Mucosa of stomach (tissue), 1 donor: ENCODE measurements at regions not wholly inside any gene's neighbourhood (a gene's known extent, or its start where the extent isn't known, plus 50 kb on each side); places are given as distances from the start of the nearest gene placed in this dataset.
"Not testable (repeated sequence)": the region's sequence is repeated elsewhere in the genome, so short reads cannot be mapped to it uniquely, and the experiment has no call there.

Experiments used
- H3K27me3 ChIP-seq: one replicate; pipeline ENCODE4 v1.7.0; 2013; ENCODE audit warnings: mild to moderate bottlenecking, low read length; ENCODE audit not compliant: control insufficient read depth, insufficient read depth
- H3K36me3 ChIP-seq: one replicate; pipeline ENCODE4 v1.7.0; 2013; ENCODE audit warnings: low read length; ENCODE audit not compliant: control insufficient read depth, insufficient read depth
- H3K4me1 ChIP-seq: one replicate; pipeline ENCODE4 v1.7.0; 2013; ENCODE audit warnings: mild to moderate bottlenecking, low read length; ENCODE audit not compliant: control insufficient read depth, insufficient read depth
- H3K4me3 ChIP-seq: one replicate; pipeline ENCODE4 v1.7.0; 2013; ENCODE audit warnings: low read length
- H3K9ac ChIP-seq: one replicate; pipeline ENCODE4 v1.7.0; 2013; ENCODE audit warnings: mild to moderate bottlenecking, low read length, moderate library complexity
- H3K9me3 ChIP-seq: one replicate; pipeline ENCODE4 v1.7.0; 2013; ENCODE audit warnings: mild to moderate bottlenecking, low read length, moderate library complexity; ENCODE audit not compliant: control insufficient read depth
- donor health status: Pancreatic carcinoma.

GRCh38 chr10:2891770-2892124 lies 175.6 kb upstream of the PFKP start:
- Histone ChIP-seq H3K9ac (no peak overlapping the region), H3K9me3 (no peaks in the 10 kb centered on the region), H3K4me3 (no peak overlapping the region), H3K27me3 (no peaks in the 10 kb centered on the region), H3K4me1 (no peaks in the 10 kb centered on the region), H3K36me3 (no peaks in the 10 kb centered on the region)

- Histone ChIP-seq H3K4me1 (no peaks in the 10 kb centered on the region), H3K4me3 (no peak overlapping the region), H3K27me3 (no peaks in the 10 kb centered on the region), H3K36me3 (no peaks in the 10 kb centered on the region), H3K9ac (no peak overlapping the region), H3K9me3 (no peaks in the 10 kb centered on the region)
These were observed 176.1 kb upstream of the PFKP start for GRCh38 chr10:2891073-2891769.

GRCh38 chr10:2890093-2890492 lies 177.3 kb upstream of the PFKP start:
- H3K27me3 ChIP-seq = no peaks in the 10 kb centered on the region
- H3K4me3 ChIP-seq = no peak overlapping the region
- no peaks in the 10 kb centered on the region for H3K9me3 ChIP-seq
- H3K9ac ChIP-seq = no peak overlapping the region
- no peaks in the 10 kb centered on the region for H3K36me3 ChIP-seq
- no peaks in the 10 kb centered on the region for H3K4me1 ChIP-seq

GRCh38 chr10:2888403-2889004 lies 178.8 kb upstream of the PFKP start:
- Histone ChIP-seq H3K36me3 (no peaks in the 10 kb centered on the region), H3K4me1 (no peaks in the 10 kb centered on the region), H3K4me3 (no peak overlapping the region), H3K9me3 (no peaks in the 10 kb centered on the region), H3K27me3 (no peaks in the 10 kb centered on the region), H3K9ac (no peak overlapping the region)

- Histone ChIP-seq H3K9me3 (no peaks in the 10 kb centered on the region), H3K4me1 (no peaks in the 10 kb centered on the region), H3K27me3 (no peaks in the 10 kb centered on the region), H3K36me3 (no peaks in the 10 kb centered on the region), H3K9ac (no peak overlapping the region), H3K4me3 (no peak overlapping the region)
These were observed 179.8 kb upstream of the PFKP start for GRCh38 chr10:2887391-2888070.

- Histone ChIP-seq H3K9ac (no peak overlapping the region), H3K4me3 (no peak overlapping the region), H3K27me3 (no peaks in the 10 kb centered on the region), H3K36me3 (no peaks in the 10 kb centered on the region), H3K4me1 (no peaks in the 10 kb centered on the region), H3K9me3 (no peaks in the 10 kb centered on the region)
These were observed 180.7 kb upstream of the PFKP start for GRCh38 chr10:2886662-2887061.

GRCh38 chr10:2885288-2886278 lies 181.8 kb upstream of the PFKP start:
- Histone ChIP-seq H3K4me1 (no peaks in the 10 kb centered on the region), H3K27me3 (no peaks in the 10 kb centered on the region), H3K4me3 (no peak overlapping the region), H3K36me3 (no peaks in the 10 kb centered on the region), H3K9ac (no peak overlapping the region), H3K9me3 (no peaks in the 10 kb centered on the region)

GRCh38 chr10:2883983-2884540 lies 183.3 kb upstream of the PFKP start:
- H3K27me3 ChIP-seq, H3K9ac ChIP-seq, H3K9me3 ChIP-seq, H3K36me3 ChIP-seq, H3K4me1 ChIP-seq, H3K4me3 ChIP-seq: not testable (repeated sequence)

GRCh38 chr10:2883238-2883637 lies 184.1 kb upstream of the PFKP start:
- Histone ChIP-seq H3K36me3 (no peaks in the 10 kb centered on the region), H3K9me3 (no peaks in the 10 kb centered on the region), H3K27me3 (no peaks in the 10 kb centered on the region), H3K9ac (no peak overlapping the region), H3K4me3 (no peak overlapping the region), H3K4me1 (no peaks in the 10 kb centered on the region)

- Histone ChIP-seq H3K27me3 (no peaks in the 10 kb centered on the region), H3K4me1 (no peaks in the 10 kb centered on the region), H3K4me3 (no peak overlapping the region), H3K9ac (no peak overlapping the region), H3K9me3 (no peaks in the 10 kb centered on the region), H3K36me3 (no peaks in the 10 kb centered on the region)
These were observed 184.7 kb upstream of the PFKP start for GRCh38 chr10:2882628-2883027.

- Histone ChIP-seq H3K27me3 (no peaks in the 10 kb centered on the region), H3K4me1 (no peaks in the 10 kb centered on the region), H3K9me3 (no peaks in the 10 kb centered on the region), H3K4me3 (no peak overlapping the region), H3K9ac (no peak overlapping the region), H3K36me3 (no peaks in the 10 kb centered on the region)
These were observed 185.4 kb upstream of the PFKP start for GRCh38 chr10:2881720-2882620.
